Activated CD8-positive, alpha-beta memory T cell treated with anti-CD3 and anti-CD28 coated beads for 4 hours (primary cell): ENCODE measurements at regions not wholly inside any gene's neighbourhood (a gene's known extent, or its start where the extent isn't known, plus 50 kb on each side); places are given as distances from the start of the nearest gene placed in this dataset.

Source experiments
- DNase-seq, 2 donors: peaks; one replicate each; pipeline ENCODE4 v3.0.0-alpha.2; 2020; ENCODE audit warnings: low read depth in 2 of 2

DNA sequence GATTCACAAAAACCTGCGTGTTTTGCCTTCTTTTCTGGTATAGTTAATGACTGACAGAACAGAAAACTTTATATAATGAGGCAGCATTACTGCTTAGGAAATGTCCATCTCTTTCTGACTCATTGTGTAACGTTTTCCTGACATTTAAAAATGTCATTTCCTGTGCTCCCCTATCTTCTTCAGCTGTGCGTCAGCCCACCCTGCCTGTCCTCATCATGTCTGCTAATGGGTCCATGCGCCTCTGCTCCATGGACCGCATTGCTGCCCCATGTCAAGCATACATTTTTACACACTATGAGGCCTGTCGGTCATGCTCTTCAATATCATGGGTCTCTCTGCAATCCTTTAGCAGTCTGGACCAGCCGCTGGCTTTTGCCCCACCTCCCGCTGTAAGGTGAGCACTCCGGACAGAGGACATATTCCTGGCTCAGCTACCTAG lies 234.3 kb downstream of the CDCA7 start:
- DNase-seq, result no peak

GRCh38 chr2:173589604-173590275 lies 235.1 kb downstream of the CDCA7 start:
- no peak for DNase-seq

- no peak for DNase-seq
Measured at GRCh38 chr2:173590276-173590861, 235.7 kb downstream of the CDCA7 start.

GRCh38 chr2:173593109-173593508 lies 238.4 kb downstream of the CDCA7 start:
- DNase-seq, result no peak

DNA sequence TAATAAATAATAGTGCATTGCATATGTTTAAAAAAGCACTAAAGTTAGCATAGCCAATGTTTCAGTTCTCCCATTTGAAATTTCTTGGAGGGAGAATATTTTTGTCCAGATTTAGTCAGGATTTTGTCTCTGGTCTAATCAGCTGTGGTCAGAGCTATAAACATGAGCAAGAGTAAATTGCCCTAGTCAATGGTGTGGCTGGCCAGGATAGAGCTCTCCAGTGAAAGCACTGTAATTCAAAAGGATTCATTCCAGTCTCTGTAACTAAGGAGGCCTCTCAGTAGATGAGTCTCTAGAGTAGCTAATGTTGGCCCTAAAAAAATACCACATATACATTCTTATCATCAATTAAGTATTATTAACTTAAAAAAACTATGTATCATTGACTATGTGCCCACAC lies 241.6 kb downstream of the CDCA7 start:
- no peak for DNase-seq

GRCh38 chr2:173598525-173598924 lies 243.9 kb downstream of the CDCA7 start:
- DNase-seq, result no peak

GRCh38 chr2:173599821-173600359 lies 245.2 kb downstream of the CDCA7 start:
- DNase-seq, result no peak

GRCh38 chr2:173602153-173602795 lies 247.6 kb downstream of the CDCA7 start:
- DNase-seq, result no peak

DNA sequence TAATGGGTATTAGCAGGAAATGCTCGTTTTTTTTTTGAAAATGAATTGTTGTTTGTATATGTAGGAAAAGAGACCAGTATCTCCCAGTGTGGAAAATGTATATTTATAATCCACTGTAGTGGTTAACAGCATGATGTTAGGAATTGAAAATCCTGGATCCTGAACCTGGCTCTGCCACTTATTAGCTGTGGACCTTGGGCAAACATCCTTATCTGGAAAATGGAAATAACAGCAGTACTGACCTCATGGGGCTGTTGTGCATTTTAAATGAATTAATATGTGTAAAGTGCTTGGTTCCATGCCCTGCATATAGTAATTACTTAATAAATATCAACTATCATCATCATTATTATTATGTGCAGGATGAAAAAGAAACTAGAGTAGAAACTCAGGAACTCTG lies 251.3 kb downstream of the CDCA7 start:
- DNase-seq, result no peak

DNA sequence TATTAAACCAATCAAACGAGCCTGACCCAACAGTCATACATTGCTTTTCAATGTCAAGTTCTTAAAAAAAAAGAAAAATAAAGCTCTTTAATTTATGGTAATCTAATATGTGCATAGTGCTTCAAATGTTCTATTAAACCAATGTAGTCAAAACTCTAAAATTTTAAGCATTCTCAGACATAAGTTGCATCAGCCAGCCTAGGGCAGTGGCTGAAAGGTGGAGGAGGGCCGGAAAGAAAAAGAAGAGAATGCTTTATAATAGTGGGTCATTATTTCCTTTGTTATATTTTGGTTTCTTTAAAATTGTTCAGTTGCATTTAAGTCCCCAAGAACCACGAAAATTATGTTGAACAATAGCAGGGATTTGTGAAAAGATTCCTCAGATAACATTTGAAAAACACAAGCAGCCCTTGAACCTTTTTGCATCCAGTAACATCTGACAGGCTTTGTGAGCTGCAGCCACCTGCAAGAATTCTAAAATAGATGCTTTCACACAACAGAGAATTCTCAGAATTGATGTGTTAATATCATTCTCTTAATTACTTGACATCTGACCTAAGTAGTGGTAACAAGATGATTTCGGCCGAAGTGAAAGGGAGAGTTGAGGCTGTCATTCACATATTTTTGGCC lies 252.1 kb downstream of the CDCA7 start:
- DNase-seq, result no peak

DNA sequence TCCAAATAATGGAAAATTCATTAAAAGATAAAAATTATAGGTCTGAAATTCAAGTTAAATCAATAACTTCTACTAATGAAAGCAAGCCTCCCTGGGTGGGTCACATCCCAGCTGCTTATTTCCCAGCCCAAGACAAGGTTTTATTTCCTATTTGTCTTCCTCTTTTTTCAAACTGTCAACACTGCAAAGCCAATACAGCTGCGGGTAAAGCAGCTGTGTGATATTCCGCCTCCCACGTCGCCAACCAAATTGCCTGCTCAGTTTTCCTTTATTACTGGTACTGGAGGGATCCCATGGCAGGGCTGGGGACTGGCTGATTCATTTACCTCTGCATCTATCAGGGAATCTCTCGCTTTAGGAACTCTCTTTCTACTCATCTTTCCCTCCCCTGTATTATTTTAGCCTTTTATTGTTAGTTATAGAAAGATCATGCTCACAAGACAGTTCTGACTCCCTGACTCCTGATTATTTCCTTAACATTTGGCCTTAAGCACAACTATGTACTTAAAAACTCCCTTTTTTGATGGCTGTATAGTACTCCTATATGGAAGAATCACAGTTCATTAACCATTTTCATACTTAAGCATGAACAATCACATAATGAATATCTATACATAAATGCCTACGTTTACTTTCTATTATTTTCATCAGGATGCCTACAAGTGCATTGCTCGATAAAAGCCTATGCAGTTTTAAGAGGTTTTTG lies 253.1 kb downstream of the CDCA7 start:
- no peak for DNase-seq

DNA sequence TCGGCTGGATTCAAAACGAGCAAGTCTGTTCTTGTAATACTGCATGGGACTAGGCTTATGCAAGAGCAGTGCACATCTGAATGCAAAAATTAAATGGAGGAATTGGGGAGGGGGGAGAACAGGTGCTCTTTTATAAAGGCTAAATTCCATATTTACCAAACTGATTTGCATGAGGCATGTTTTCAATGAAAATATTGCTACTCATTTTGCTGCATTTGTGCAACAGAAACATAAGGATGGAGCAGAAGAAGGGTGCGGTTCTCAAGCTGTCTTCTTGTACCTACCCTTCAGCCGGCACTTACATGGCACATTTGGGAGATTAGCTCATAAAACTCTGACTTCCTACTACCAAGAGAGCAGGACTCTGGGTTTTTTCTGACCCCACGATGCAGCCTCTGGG lies 256.4 kb downstream of the CDCA7 start:
- no peak for DNase-seq

- no peak for DNase-seq
Measured at GRCh38 chr2:173612354-173612753, 257.7 kb downstream of the CDCA7 start.

DNA sequence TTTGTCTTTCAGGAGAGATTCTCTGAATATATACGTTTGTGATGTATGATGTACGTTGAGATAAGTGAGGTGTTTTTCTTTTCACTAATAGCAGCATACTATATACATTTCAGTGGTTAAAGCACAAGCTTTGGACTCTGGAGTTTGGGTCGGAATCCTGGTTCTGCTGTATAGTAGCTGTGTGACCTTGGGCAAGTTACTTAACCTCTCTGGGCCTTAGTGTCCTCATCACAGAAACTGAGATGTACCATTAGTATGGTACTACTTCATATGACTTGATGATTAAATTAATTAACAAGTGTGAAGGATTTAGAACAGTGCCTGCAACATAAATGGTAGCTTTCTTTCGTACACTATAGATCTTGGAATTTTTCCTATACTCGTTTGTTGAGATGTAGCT lies 258.7 kb downstream of the CDCA7 start:
- DNase-seq, result no peak

DNA sequence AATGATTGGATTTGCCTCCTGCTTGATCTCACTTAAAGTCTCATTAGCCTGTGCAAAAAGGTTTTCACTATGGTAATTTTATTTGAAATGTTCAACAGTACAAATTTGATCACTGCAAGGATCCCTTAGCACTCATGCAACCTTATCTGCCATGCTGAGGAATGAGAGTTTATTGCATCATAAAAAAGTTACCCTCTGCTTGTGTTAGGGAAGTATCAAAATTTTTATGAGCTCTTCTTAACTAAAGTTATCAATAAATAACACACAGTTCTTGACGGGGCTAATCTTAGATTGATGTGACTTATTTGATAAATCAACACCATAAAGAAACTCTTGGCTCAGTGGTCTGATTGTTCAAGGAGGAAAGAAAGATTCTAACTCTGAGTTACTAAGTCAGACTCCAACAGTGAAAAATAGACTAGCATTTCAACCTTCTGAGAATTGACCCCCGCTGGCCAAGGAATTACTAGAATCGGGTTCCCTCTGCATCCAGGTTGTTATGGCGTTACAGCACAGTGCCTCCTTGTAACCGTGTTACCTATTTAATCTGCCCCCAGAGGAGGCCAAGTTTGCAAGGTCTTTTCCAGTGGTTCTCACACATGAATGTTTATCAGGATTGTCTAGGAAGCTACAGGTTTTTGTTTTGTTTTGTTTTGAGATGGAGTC lies 259.7 kb downstream of the CDCA7 start:
- DNase-seq, result no peak

DNA sequence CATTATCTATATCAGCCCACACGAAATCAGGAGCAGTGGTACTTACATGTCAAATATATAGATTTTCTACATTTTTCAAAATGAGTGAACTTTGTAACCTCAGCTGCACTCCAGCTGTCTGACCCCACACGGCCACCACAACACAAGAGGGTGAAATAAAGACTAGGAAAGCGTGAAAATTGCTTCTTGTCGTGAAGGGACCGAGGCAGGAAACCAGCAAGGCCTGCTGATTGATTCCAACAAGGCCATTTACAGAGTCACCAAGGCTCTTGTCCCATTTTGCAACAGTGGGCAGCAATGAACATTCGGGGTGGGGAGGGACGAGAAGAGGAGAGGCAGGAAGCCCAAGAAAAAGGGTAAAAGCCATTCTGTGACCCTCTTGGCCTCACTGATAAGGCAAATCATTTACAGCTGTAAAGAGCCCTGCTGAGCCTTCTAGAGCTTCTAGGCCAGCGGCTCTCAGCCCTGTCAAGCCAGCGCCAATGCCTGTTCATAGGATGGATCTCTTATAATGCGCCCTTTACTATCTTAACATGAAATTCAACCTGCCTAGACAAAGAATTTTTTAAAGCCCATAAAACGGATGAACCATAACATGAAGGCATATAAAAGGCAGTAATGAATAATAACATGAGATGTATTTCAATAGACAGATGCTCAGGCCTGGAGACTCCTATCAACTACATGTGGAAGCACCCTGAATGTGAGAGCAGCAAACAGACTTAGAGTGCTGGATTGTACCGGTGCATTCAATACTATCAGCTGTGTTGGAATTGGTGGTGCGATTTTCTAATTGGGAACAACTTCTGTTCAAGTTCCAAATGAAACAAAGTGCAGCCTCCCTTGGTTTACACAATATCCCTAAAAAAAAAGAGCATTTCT lies 269.0 kb downstream of the CDCA7 start:
- DNase-seq, result no peak

DNA sequence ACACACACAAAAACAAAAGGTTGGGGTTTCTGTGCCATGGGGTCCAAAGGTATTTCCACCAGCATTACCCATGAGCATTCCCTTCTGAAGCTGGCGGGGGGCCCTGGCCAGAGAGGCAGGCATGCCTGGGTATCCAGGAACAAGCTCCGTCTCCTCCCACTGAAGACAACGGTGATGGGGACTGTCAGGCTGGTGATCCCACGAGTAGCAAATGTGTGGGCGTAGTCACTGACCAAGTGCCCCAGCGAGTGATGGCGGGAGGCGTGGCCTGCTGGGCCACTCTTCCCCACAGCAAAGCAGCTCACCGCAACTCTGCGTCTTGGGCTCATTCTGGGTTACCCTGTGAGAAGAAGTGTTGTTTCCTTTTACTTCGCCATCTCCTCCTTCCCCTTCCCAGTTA lies 270.6 kb downstream of the CDCA7 start:
- DNase-seq, result no peak

- DNase-seq, result no peak
Measured at GRCh38 chr2:173629076-173629475, 274.4 kb downstream of the CDCA7 start.

- DNase-seq, result no peak
Measured at GRCh38 chr2:173630425-173631126, 275.9 kb downstream of the CDCA7 start.

DNA sequence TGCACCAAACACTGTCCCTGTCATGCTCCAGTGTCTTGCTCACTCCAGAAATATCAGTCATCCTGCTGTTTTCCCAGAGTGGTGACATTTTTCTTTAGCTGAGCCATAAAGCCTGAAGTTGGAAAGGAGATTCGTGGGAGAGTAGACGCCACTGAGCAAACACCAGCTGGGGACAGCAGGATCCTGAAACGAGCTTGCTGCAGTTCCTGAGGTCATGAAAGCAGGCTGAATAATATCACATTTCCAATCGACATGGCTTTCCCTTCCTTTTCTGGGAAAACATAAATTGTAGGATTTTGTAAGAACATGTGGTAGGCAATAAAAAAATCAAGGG lies 276.4 kb downstream of the CDCA7 start:
- no peak for DNase-seq
